ENCODE measurements at regions not wholly inside any gene's neighbourhood (a gene's known extent, or its start where the extent isn't known, plus 50 kb on each side); places are given as distances from the start of the nearest gene placed in this dataset.

DNA sequence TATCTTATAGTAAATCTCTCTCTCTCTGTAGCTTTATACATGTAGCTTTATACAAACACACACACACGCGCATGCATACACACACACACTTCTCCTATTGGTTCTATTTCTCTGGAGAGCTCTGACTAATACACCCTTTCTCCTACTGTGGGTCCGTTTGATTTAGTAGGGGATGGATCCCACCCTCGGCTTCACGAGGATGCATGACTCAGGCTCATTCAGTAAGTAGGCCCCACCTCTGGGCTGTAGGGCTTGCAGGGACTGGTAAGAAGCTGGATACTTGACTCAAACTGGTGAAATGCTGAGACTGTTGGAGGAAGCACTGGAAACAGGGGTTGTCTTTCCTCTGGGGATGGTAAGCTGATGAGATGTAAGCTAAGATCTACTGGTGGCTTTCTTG is 98.7 kb downstream of the SLC24A2 start:
- TF ChIP-seq, protein P1, sequence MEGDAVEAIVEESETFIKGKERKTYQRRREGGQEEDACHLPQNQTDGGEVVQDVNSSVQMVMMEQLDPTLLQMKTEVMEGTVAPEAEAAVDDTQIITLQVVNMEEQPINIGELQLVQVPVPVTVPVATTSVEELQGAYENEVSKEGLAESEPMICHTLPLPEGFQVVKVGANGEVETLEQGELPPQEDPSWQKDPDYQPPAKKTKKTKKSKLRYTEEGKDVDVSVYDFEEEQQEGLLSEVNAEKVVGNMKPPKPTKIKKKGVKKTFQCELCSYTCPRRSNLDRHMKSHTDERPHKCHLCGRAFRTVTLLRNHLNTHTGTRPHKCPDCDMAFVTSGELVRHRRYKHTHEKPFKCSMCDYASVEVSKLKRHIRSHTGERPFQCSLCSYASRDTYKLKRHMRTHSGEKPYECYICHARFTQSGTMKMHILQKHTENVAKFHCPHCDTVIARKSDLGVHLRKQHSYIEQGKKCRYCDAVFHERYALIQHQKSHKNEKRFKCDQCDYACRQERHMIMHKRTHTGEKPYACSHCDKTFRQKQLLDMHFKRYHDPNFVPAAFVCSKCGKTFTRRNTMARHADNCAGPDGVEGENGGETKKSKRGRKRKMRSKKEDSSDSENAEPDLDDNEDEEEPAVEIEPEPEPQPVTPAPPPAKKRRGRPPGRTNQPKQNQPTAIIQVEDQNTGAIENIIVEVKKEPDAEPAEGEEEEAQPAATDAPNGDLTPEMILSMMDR (IDR thresholded peaks at IDR 0.05; ENCODE audit: low read depth, low read length), result no peak
- TF ChIP-seq POLR2A (IDR thresholded peaks at IDR 0.05; ENCODE audit: extremely low read depth, insufficient read length) (no peak), MAX (IDR thresholded peaks at IDR 0.05; ENCODE audit: low read depth, low read length) (no peak)
